A673 (cell line): ENCODE measurements at regions not wholly inside any gene's neighbourhood (a gene's known extent, or its start where the extent isn't known, plus 50 kb on each side); places are given as distances from the start of the nearest gene placed in this dataset.

Source experiments
- BruUV-seq: library from RNA; stranded (reverse); fragments of 400-500 nt; replicated peaks from 2 replicates; lab custom pipeline; 2021; lab: Mats Ljungman, UMichigan
- CTCF ChIA-PET: fragments of 300-600 bp; sonication (Branson Sonifier 250); formaldehyde crosslinking; loops from one replicate; lab custom pipeline; 2022; ENCODE audit warnings: antibody characterized with exemption; lab: Charles Lee
- POLR2A ChIA-PET: fragments of 300-600 bp; sonication (Branson Sonifier 250); formaldehyde crosslinking; loops from one replicate; lab custom pipeline; 2022; ENCODE audit warnings: antibody characterized with exemption; ENCODE audit not compliant: low non-redundant PET; lab: Charles Lee
- DNase-seq: peaks from one replicate; pipeline ENCODE4 v3.0.0-alpha.2; 2015; ENCODE audit warnings: low spot score
- H3K27ac ChIP-seq: fragments of 200-600 bp; sonication (generic); 2 replicates; pipeline ENCODE4 v1.5.1; 2016; ENCODE audit warnings: mixed run types, low read depth, mild to moderate bottlenecking, mixed read lengths, antibody characterized with exemption, low read length; ENCODE audit not compliant: poor library complexity, severe bottlenecking
- H3K27me3 ChIP-seq: fragments of 200-600 bp; sonication (generic); replicated peaks from 2 replicates; pipeline ENCODE4 v1.6.1; 2017; ENCODE audit warnings: mixed run types, low read depth, mild to moderate bottlenecking, mixed read lengths, antibody characterized with exemption, low read length; ENCODE audit not compliant: insufficient read depth, poor library complexity
- H3K36me3 ChIP-seq: fragments of 200-600 bp; sonication (generic); 2 replicates; pipeline ENCODE4 v1.6.1; 2016; ENCODE audit warnings: mixed run types, mild to moderate bottlenecking, mixed read lengths, antibody characterized with exemption, low read length; ENCODE audit not compliant: insufficient read depth, poor library complexity, severe bottlenecking
- H3K4me1 ChIP-seq: fragments of 200-600 bp; sonication (generic); 2 replicates; pipeline ENCODE4 v1.6.1; 2017; ENCODE audit warnings: mixed run types, mild to moderate bottlenecking, mixed read lengths, antibody characterized with exemption, low read length; ENCODE audit not compliant: insufficient read depth, poor library complexity, severe bottlenecking
- H3K4me3 ChIP-seq: fragments of 200-600 bp; sonication (generic); 2 replicates; pipeline ENCODE4 v1.5.1; 2016; ENCODE audit warnings: low read depth, mixed run types, mild to moderate bottlenecking, mixed read lengths, low read length; ENCODE audit not compliant: poor library complexity, severe bottlenecking
- H3K9me3 ChIP-seq: fragments of 200-600 bp; sonication (generic); 2 replicates; pipeline ENCODE4 v1.6.1; 2016; ENCODE audit warnings: mixed run types, low read depth, mild to moderate bottlenecking, mixed read lengths, antibody characterized with exemption, low read length; ENCODE audit not compliant: poor library complexity, severe bottlenecking
- CTCF ChIP-seq: fragments of 300-800, 200-600 bp; sonication (generic); conservative IDR thresholded peaks from 2 replicates; pipeline ENCODE4 v1.5.1; 2017; ENCODE audit warnings: low read depth, mild to moderate bottlenecking, antibody characterized with exemption, low read length, moderate library complexity, mixed read lengths
- EZH2 ChIP-seq: fragments of 200-600 bp; sonication (generic); IDR thresholded peaks from 2 replicates; pipeline ENCODE4 v1.6.1; 2017; ENCODE audit warnings: borderline replicate concordance, low read depth, mild to moderate bottlenecking, mixed read lengths, antibody characterized with exemption, low read length; ENCODE audit not compliant: poor library complexity, severe bottlenecking
- intact Hi-C: fragments of 100-400 bp; cut with micrococcal nuclease; formaldehyde crosslinking; loops from one replicate; pipeline ENCODE4 v1.10.0; 2022; ENCODE audit not compliant: unreplicated experiment

GRCh38 chr15:37628507-37628906, 305.9 kb upstream of the TMCO5A start:
- BruUV-seq = no TSS peak
- DNase-seq = no peak
- intact Hi-C loops = no loop called here
- Histone ChIP-seq H3K27me3 (no peaks in the 10 kb centered on the region), H3K9me3 (no peaks in the 10 kb centered on the region), H3K27ac (no peak overlapping the region), H3K4me3 (no peak overlapping the region), H3K36me3 (no peaks in the 10 kb centered on the region), H3K4me1 (peaks cover 3% of the 10 kb centered on the region)
- ChIA-PET CTCF (no interaction called here), POLR2A (no interaction called here)
- TF ChIP-seq CTCF (no peak), EZH2 (no peak)

- Histone ChIP-seq H3K9me3 (no peaks in the 10 kb centered on the region), H3K36me3 (no peaks in the 10 kb centered on the region), H3K4me1 (no peaks in the 10 kb centered on the region), H3K4me3 (no peak overlapping the region), H3K27ac (no peak overlapping the region), H3K27me3 (no peaks in the 10 kb centered on the region)
- no peak for TF ChIP-seq EZH2
- no peak for TF ChIP-seq CTCF
- no TSS peak for BruUV-seq
- POLR2A ChIA-PET = no interaction called here
- intact Hi-C loops = no loop called here
- CTCF ChIA-PET = no interaction called here
- no peak for DNase-seq
These were observed 297.7 kb upstream of the TMCO5A start for GRCh38 chr15:37636736-37637135.

- H3K36me3 ChIP-seq = no peaks in the 10 kb centered on the region
- no peaks in the 10 kb centered on the region for H3K27me3 ChIP-seq
- CTCF ChIA-PET = no interaction called here
- no peak overlapping the region for H3K27ac ChIP-seq
- BruUV-seq = no TSS peak
- no peaks in the 10 kb centered on the region for H3K9me3 ChIP-seq
- no peak overlapping the region for H3K4me3 ChIP-seq
- intact Hi-C loops = no loop called here
- TF ChIP-seq EZH2 = no peak
- no peak for TF ChIP-seq CTCF
- no peak for DNase-seq
- POLR2A ChIA-PET = no interaction called here
- H3K4me1 ChIP-seq = no peaks in the 10 kb centered on the region
These were observed 296.3 kb upstream of the TMCO5A start for GRCh38 chr15:37638116-37638515.
